Right lobe of liver (tissue), 6 donors: ENCODE measurements at regions not wholly inside any gene's neighbourhood (a gene's known extent, or its start where the extent isn't known, plus 50 kb on each side); places are given as distances from the start of the nearest gene placed in this dataset.
A peak's percentile ranks its signal among the peaks of the same experiment; 100 is the strongest.

ENCODE experiments used
- ATAC-seq, 4 donors: fragments of 200-7000 bp; cut with Tn5 transposase; one replicate each; pipeline ENCODE4 v1.9.1; 2020; ENCODE audit warnings: mild to moderate bottlenecking in 4 of 4, moderate library complexity in 4 of 4
- DNase-seq, 3 donors: peaks; one replicate each; pipeline ENCODE4 v3.0.0-alpha.2; 2020
- H3K27ac ChIP-seq, 3 donors: fragments of 200-600 bp; one replicate each; pipeline ENCODE4 v1.8.0; 2022
- H3K27me3 ChIP-seq, 2 donors: fragments of 200-600 bp; one replicate each; pipeline ENCODE4 v1.8.0; 2022
- H3K36me3 ChIP-seq, 4 donors: fragments of 200-600 bp; sonication (generic) in 1 of 4; one replicate each; pipeline versions ENCODE4 v1.5.1 to v1.8.0; 2017 to 2022; ENCODE audit warnings: control low read depth in 1 of 4
- H3K4me1 ChIP-seq, 4 donors: fragments of 200-600 bp; sonication (generic) in 1 of 4; one replicate each; pipeline versions ENCODE4 v1.5.1 to v1.8.0; 2017 to 2022; ENCODE audit warnings: control low read depth in 1 of 4
- H3K4me3 ChIP-seq, 3 donors: fragments of 200-600 bp; one replicate each; pipeline ENCODE4 v1.8.0; 2022
- H3K9me3 ChIP-seq, 4 donors: fragments of 200-600 bp; sonication (generic) in 1 of 4; one replicate each; pipeline versions ENCODE4 v1.5.1 to v1.8.0; 2017 to 2022; ENCODE audit warnings: control low read depth in 1 of 4
- POLR2A ChIP-seq: fragments of 450-650 bp; IDR thresholded peaks from one replicate; pipeline ENCODE4 v1.6.1; 2017; ENCODE audit warnings: antibody characterized with exemption, mild to moderate bottlenecking
- WGBS: methylation state at CpG from one replicate; pipeline ENCODE4 v1.1.6; 2018; ENCODE audit warnings: low coverage, low lambda C conversion rate; ENCODE audit not compliant: insufficient coverage; ENCODE audit errors: missing lambda C conversion rate; 5-methylcytosine and 5-hydroxymethylcytosine counted together
- intact Hi-C, 2 donors: fragments of 100-400 bp; cut with DNase I; formaldehyde crosslinking; loops; one replicate each; pipeline versions ENCODE4 v1.11.2 to v1.14.1; 2022
- TF ChIP-seq, protein P1 (sequence below), 4 donors: fragments of 200-600 bp in 3 of 4; fragments of 450-650 bp in 1 of 4; IDR thresholded peaks; one replicate each; pipeline versions ENCODE4 v1.5.1 to v1.8.0; 2016 to 2022; ENCODE audit warnings: antibody characterized with exemption in 4 of 4, mild to moderate bottlenecking in 2 of 4
- donor health status: DM: no; HTN: yes; CAD: no.
- donor health status: DM: no; HTN: no; CAD: no.
- donor health status: DM: no; HTN: no; CAD: no.
- donor health status: DM: no; HTN: yes; CAD: no.
- donor health status: DM: no; HTN: yes; CAD: no.

GRCh38 chr14:98138666-98139065 is 1133.3 kb downstream of the BCL11B start:
- intact Hi-C loops: no loop called here
- Histone ChIP-seq H3K27ac (no peak overlapping the region), H3K4me3 (no peak overlapping the region), H3K36me3 (no peaks in the 10 kb centered on the region), H3K9me3 (no peaks in the 10 kb centered on the region), H3K27me3 (no peaks in the 10 kb centered on the region), H3K4me1 (no peaks in the 10 kb centered on the region)
- 0% methylated on average over 5 of the region's 6 CpGs for WGBS
- peak; percentile 32 to 50 (median 38) for ATAC-seq
- DNase-seq: no peak
- TF ChIP-seq, protein P1, sequence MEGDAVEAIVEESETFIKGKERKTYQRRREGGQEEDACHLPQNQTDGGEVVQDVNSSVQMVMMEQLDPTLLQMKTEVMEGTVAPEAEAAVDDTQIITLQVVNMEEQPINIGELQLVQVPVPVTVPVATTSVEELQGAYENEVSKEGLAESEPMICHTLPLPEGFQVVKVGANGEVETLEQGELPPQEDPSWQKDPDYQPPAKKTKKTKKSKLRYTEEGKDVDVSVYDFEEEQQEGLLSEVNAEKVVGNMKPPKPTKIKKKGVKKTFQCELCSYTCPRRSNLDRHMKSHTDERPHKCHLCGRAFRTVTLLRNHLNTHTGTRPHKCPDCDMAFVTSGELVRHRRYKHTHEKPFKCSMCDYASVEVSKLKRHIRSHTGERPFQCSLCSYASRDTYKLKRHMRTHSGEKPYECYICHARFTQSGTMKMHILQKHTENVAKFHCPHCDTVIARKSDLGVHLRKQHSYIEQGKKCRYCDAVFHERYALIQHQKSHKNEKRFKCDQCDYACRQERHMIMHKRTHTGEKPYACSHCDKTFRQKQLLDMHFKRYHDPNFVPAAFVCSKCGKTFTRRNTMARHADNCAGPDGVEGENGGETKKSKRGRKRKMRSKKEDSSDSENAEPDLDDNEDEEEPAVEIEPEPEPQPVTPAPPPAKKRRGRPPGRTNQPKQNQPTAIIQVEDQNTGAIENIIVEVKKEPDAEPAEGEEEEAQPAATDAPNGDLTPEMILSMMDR (IDR thresholded peaks at IDR 0.05): peak in 3 of 4 donors; percentile 36 to 52 (median 40)
- no peak for TF ChIP-seq POLR2A

GRCh38 chr14:98140862-98141530 is 1131.0 kb downstream of the BCL11B start:
- Histone ChIP-seq H3K36me3 (no peaks in the 10 kb centered on the region), H3K27me3 (no peaks in the 10 kb centered on the region), H3K27ac (no peak overlapping the region), H3K9me3 (no peaks in the 10 kb centered on the region), H3K4me3 (no peak overlapping the region), H3K4me1 (no peaks in the 10 kb centered on the region)
- DNase-seq (no peak), ATAC-seq (no peak)
- intact Hi-C loops: no loop called here
- TF ChIP-seq, protein P1 (IDR thresholded peaks at IDR 0.05): no peak
- no peak for TF ChIP-seq POLR2A
- 56% methylated on average over 7 of the region's 7 CpGs for WGBS

DNA sequence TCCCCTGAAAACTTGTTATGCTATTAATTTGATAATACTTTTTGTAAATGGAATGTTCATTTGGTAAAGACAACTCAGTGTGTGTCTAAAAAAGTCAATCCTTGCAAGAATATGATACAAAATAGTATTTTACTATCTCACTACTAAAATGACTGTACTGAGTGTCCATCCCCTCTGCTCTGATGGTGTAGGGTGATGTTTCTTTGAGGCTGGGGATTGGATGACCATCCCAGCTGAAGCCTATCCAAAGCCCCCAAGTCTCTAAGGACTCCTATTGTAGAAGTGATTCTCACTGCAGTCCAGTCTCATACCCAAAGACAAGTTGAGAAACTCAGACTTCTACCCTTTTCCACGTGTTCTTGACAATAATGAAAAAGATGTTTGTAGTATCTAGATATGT is 1128.4 kb downstream of the BCL11B start:
- no peak for DNase-seq
- Histone ChIP-seq H3K27me3 (no peaks in the 10 kb centered on the region), H3K36me3 (no peaks in the 10 kb centered on the region), H3K9me3 (no peaks in the 10 kb centered on the region), H3K4me1 (no peaks in the 10 kb centered on the region), H3K27ac (no peak overlapping the region), H3K4me3 (no peak overlapping the region)
- no peak for TF ChIP-seq POLR2A
- TF ChIP-seq, protein P1 (IDR thresholded peaks at IDR 0.05): no peak
- WGBS: 33% methylated on average over 1 of the region's 1 CpG
- ATAC-seq: no peak
- intact Hi-C loops: no loop called here

GRCh38 chr14:98144964-98145363 is 1127.0 kb downstream of the BCL11B start:
- H3K27me3 ChIP-seq: no peaks in the 10 kb centered on the region
- H3K4me3 ChIP-seq: no peak overlapping the region
- TF ChIP-seq, protein P1 (IDR thresholded peaks at IDR 0.05): no peak
- no peak for TF ChIP-seq POLR2A
- H3K9me3 ChIP-seq: no peaks in the 10 kb centered on the region
- intact Hi-C loops: no loop called here
- H3K4me1 ChIP-seq: no peaks in the 10 kb centered on the region
- no peak overlapping the region for H3K27ac ChIP-seq
- H3K36me3 ChIP-seq: no peaks in the 10 kb centered on the region
- WGBS: 67% methylated on average over 5 of the region's 5 CpGs
- DNase-seq (no peak), ATAC-seq (no peak)
